ENCODE measurements at regions not wholly inside any gene's neighbourhood (a gene's known extent, or its start where the extent isn't known, plus 50 kb on each side); places are given as distances from the start of the nearest gene placed in this dataset.

GRCh38 chr9:1460143-1460769 is 410.1 kb downstream of the DMRT2 start:
- TF ChIP-seq, protein P1, sequence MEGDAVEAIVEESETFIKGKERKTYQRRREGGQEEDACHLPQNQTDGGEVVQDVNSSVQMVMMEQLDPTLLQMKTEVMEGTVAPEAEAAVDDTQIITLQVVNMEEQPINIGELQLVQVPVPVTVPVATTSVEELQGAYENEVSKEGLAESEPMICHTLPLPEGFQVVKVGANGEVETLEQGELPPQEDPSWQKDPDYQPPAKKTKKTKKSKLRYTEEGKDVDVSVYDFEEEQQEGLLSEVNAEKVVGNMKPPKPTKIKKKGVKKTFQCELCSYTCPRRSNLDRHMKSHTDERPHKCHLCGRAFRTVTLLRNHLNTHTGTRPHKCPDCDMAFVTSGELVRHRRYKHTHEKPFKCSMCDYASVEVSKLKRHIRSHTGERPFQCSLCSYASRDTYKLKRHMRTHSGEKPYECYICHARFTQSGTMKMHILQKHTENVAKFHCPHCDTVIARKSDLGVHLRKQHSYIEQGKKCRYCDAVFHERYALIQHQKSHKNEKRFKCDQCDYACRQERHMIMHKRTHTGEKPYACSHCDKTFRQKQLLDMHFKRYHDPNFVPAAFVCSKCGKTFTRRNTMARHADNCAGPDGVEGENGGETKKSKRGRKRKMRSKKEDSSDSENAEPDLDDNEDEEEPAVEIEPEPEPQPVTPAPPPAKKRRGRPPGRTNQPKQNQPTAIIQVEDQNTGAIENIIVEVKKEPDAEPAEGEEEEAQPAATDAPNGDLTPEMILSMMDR (conservative IDR thresholded peaks at IDR 0.05 in 1 of 2, IDR thresholded peaks at IDR 0.05 in 1 of 2; ENCODE audit: low read depth in 1 of 2, low read length in 2 of 2) = peak in 1 of 2 donors; percentile 35
- TF ChIP-seq EZH2 (IDR thresholded peaks at IDR 0.05; ENCODE audit: low read length, missing control alignments) = no peak

Measured in fibroblast of lung (primary cell).